ENCODE measurements at regions not wholly inside any gene's neighbourhood (a gene's known extent, or its start where the extent isn't known, plus 50 kb on each side); places are given as distances from the start of the nearest gene placed in this dataset.

GRCh38 chr16:85239871-85240270 is 127.6 kb upstream of the CIBAR2 start:
- H3K9me2 ChIP-seq = no peaks in the 10 kb centered on the region
- TF ChIP-seq SIN3A (IDR thresholded peaks at IDR 0.05; ENCODE audit: borderline replicate concordance, low read depth, low read length) = no peak
- TF ChIP-seq YY1 (IDR thresholded peaks at IDR 0.05; ENCODE audit: low read depth) = no peak
- TF ChIP-seq, protein P1, sequence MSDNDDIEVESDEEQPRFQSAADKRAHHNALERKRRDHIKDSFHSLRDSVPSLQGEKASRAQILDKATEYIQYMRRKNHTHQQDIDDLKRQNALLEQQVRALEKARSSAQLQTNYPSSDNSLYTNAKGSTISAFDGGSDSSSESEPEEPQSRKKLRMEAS (IDR thresholded peaks at IDR 0.05; ENCODE audit: low read depth) = no peak
- no peak for TF ChIP-seq GABPA (IDR thresholded peaks at IDR 0.05; ENCODE audit: low read depth)
- TF ChIP-seq NFIC (IDR thresholded peaks at IDR 0.05; ENCODE audit: borderline replicate concordance) = no peak
- TF ChIP-seq RCOR1 (IDR thresholded peaks at IDR 0.05; ENCODE audit: low read length) = no peak
- no peak for TF ChIP-seq REST (IDR thresholded peaks at IDR 0.05; ENCODE audit: low read depth, low read length)
- TF ChIP-seq FOSL2 (IDR thresholded peaks at IDR 0.05; ENCODE audit: borderline replicate concordance, low read depth) = no peak
- TF ChIP-seq USF1 (IDR thresholded peaks at IDR 0.05; ENCODE audit: borderline replicate concordance, low read depth) = no peak
- TF ChIP-seq FOXJ3 (CRISPR knock-in tag; IDR thresholded peaks at IDR 0.05) = no peak
- TF ChIP-seq SMC3 (IDR thresholded peaks at IDR 0.05; ENCODE audit: low read depth, low read length) = no peak
- H3K9ac ChIP-seq = no peak overlapping the region
- DNase-seq = no peak
- CTCF ChIA-PET = interaction anchor here (1.0 to 11.7 kb wide), 7 partner anchors 9 to 376 kb away, joined by 3 to 122 read pairs (median 14); no protein-coding TSS in a partner anchor
- H2AFZ ChIP-seq (ENCODE audit: low read depth) = no peak overlapping the region
- no peaks in the 10 kb centered on the region for H3K9me3 ChIP-seq
- H4K20me1 ChIP-seq (ENCODE audit: insufficient read depth) = no peaks in the 10 kb centered on the region
- no peak overlapping the region for H3K4me2 ChIP-seq
- H3F3A ChIP-seq (replicated peaks; ENCODE audit: insufficient read depth) = no peaks in the 10 kb centered on the region
- H3K27ac ChIP-seq (ENCODE audit: low read depth in 2 of 2, low read length in 1 of 2) = no peak overlapping the region
- H3K36me3 ChIP-seq (replicated peaks in 1 of 2; ENCODE audit: control insufficient read depth in 1 of 2, insufficient read depth in 2 of 2, low read length in 1 of 2) = no peaks in the 10 kb centered on the region
- WGBS (ENCODE audit: low lambda C conversion rate) = 84% methylated on average over 8 of the region's 8 CpGs
- H3K27me3 ChIP-seq (ENCODE audit: insufficient read depth) = no peaks in the 10 kb centered on the region
- H3K79me2 ChIP-seq (ENCODE audit: insufficient read depth) = peaks cover 9% of the 10 kb centered on the region; the same call in 1 of the 2 replicates
- peaks cover 13 to 28% of the 10 kb centered on the region in 2 experiments; a peak in 3 of 4 replicates for H3K4me1 ChIP-seq (ENCODE audit: control insufficient read depth in 1 of 2, insufficient read depth in 2 of 2, low read depth in 1 of 2, low read length in 1 of 2)
- H3K4me3 ChIP-seq (ENCODE audit: low read depth in 2 of 2, low read length in 1 of 2) = no peak overlapping the region
- POLR2A ChIA-PET = no interaction called here
